Renal cortex interstitium (tissue), 11 donors: ENCODE measurements at regions not wholly inside any gene's neighbourhood (a gene's known extent, or its start where the extent isn't known, plus 50 kb on each side); places are given as distances from the start of the nearest gene placed in this dataset.
"Not testable (repeated sequence)": the region's sequence is repeated elsewhere in the genome, so short reads cannot be mapped to it uniquely, and the experiment has no call there.

ENCODE experiments used
- DNase-seq, 11 donors: peaks; one replicate each; pipeline ENCODE4 v3.0.0-alpha.2; 2013; ENCODE audit warnings: low read depth in 9 of 11, low spot score in 4 of 11; ENCODE audit errors: extremely low read depth in 1 of 11

GRCh38 chr1:38173848-38174247, 127.3 kb upstream of the POU3F1 start:
- no peak for DNase-seq

- DNase-seq: no peak
Observed at GRCh38 chr1:38173157-38173831, 126.7 kb upstream of the POU3F1 start.

- DNase-seq: no peak
Observed at GRCh38 chr1:38169121-38169520, 122.5 kb upstream of the POU3F1 start.

GRCh38 chr1:38168365-38168764, 121.8 kb upstream of the POU3F1 start:
- DNase-seq: no peak

- no peak for DNase-seq
Observed at GRCh38 chr1:38166461-38166860, 119.9 kb upstream of the POU3F1 start.

GRCh38 chr1:38153778-38154470, 107.3 kb upstream of the POU3F1 start:
- peak in 2 of 11 donors; percentile 50 to 51 for DNase-seq

- DNase-seq: no peak
Observed at GRCh38 chr1:38153066-38153777, 106.6 kb upstream of the POU3F1 start.

- DNase-seq: no peak
Observed at GRCh38 chr1:38152351-38153065, 105.9 kb upstream of the POU3F1 start.

- no peak for DNase-seq
Observed at GRCh38 chr1:38151399-38151798, 104.8 kb upstream of the POU3F1 start.

- DNase-seq: not testable (repeated sequence)
Observed at GRCh38 chr1:38146079-38146478, 99.5 kb upstream of the POU3F1 start.

- DNase-seq: no peak
Observed at GRCh38 chr1:38142606-38143005, 96.0 kb upstream of the POU3F1 start.

- DNase-seq: no peak
Observed at GRCh38 chr1:38141483-38141882, 94.9 kb upstream of the POU3F1 start.

- DNase-seq: no peak
Observed at GRCh38 chr1:38139738-38140487, 93.3 kb upstream of the POU3F1 start.

- peak in 9 of 11 donors; percentile 45 to 80 (median 67) for DNase-seq
Observed at GRCh38 chr1:38138498-38139233, 92.1 kb upstream of the POU3F1 start.

GRCh38 chr1:38137164-38137563, 90.6 kb upstream of the POU3F1 start:
- DNase-seq: no peak

- DNase-seq: no peak
Observed at GRCh38 chr1:38135625-38136414, 89.2 kb upstream of the POU3F1 start.

- no peak for DNase-seq
Observed at GRCh38 chr1:38134294-38134755, 87.7 kb upstream of the POU3F1 start.
